SK-N-SH treated with all-trans-retinoic acid at 6 μM for 48 hours (cell line): ENCODE measurements at regions not wholly inside any gene's neighbourhood (a gene's known extent, or its start where the extent isn't known, plus 50 kb on each side); places are given as distances from the start of the nearest gene placed in this dataset.

Experiments used
- ATAC-seq: fragments of 200-7000 bp; cut with Tn5 transposase; 3 replicates; pipeline ENCODE4 v1.9.1; 2020; ENCODE audit warnings: mild to moderate bottlenecking, moderate library complexity
- ARNTL ChIP-seq: fragments of 450-650 bp; formaldehyde crosslinking; IDR thresholded peaks from 2 replicates; pipeline ENCODE4 v1.5.0; 2020; ENCODE audit warnings: low read depth, mild to moderate bottlenecking, moderate library complexity, borderline replicate concordance
- BACH2 ChIP-seq: fragments of 250-450 bp; sonication (Bioruptor Pico); IDR thresholded peaks from 2 replicates; pipeline ENCODE4 v1.9.0; 2021; ENCODE audit warnings: mild to moderate bottlenecking, borderline replicate concordance
- GLIS3 ChIP-seq: fragments of 250-450 bp; sonication (Bioruptor Pico); IDR thresholded peaks from 2 replicates; pipeline ENCODE4 v1.5.0; 2020; ENCODE audit warnings: mild to moderate bottlenecking, moderate library complexity
- OSR1 ChIP-seq: fragments of 250-450 bp; sonication (Bioruptor Pico); IDR thresholded peaks from 2 replicates; pipeline ENCODE4 v1.8.0; 2022; ENCODE audit warnings: moderate library complexity, mild to moderate bottlenecking, inconsistent platforms
- PPARA ChIP-seq: fragments of 250-450 bp; sonication (Bioruptor Pico); IDR thresholded peaks from 2 replicates; pipeline ENCODE4 v1.5.0; 2020; ENCODE audit warnings: mild to moderate bottlenecking, borderline replicate concordance
- RARB ChIP-seq: fragments of 250-450 bp; sonication (Bioruptor Pico); IDR thresholded peaks from 2 replicates; pipeline ENCODE4 v1.8.0; 2021; ENCODE audit warnings: mild to moderate bottlenecking, moderate library complexity
- SNAI2 ChIP-seq: fragments of 250-450 bp; sonication (Bioruptor Pico); IDR thresholded peaks from 2 replicates; pipeline ENCODE4 v1.5.0; 2020; ENCODE audit warnings: mild to moderate bottlenecking, moderate library complexity
- TCF4 ChIP-seq: fragments of 250-450 bp; sonication (Bioruptor Pico); IDR thresholded peaks from 2 replicates; pipeline ENCODE4 v1.8.0; 2021; ENCODE audit warnings: mild to moderate bottlenecking, moderate library complexity, borderline replicate concordance
- TOX ChIP-seq: fragments of 250-450 bp; sonication (Bioruptor Pico); IDR thresholded peaks from 2 replicates; pipeline ENCODE4 v1.8.0; 2021; ENCODE audit warnings: mild to moderate bottlenecking, moderate library complexity, borderline replicate concordance
- ZC3H10 ChIP-seq: fragments of 250-450 bp; sonication (Bioruptor Pico); IDR thresholded peaks from 2 replicates; pipeline ENCODE4 v1.5.1; 2021; ENCODE audit warnings: mild to moderate bottlenecking, moderate library complexity
- ZFP30 ChIP-seq: fragments of 450-650 bp; formaldehyde crosslinking; IDR thresholded peaks from 2 replicates; pipeline ENCODE4 v1.5.0; 2022; ENCODE audit warnings: mild to moderate bottlenecking, moderate library complexity
- ZNF565 ChIP-seq: fragments of 450-650 bp; formaldehyde crosslinking; conservative IDR thresholded peaks from 2 replicates; pipeline ENCODE4 v1.5.0; 2020; ENCODE audit warnings: low read depth, mild to moderate bottlenecking, moderate library complexity
- ZNF70 ChIP-seq: fragments of 450-650 bp; formaldehyde crosslinking; IDR thresholded peaks from 2 replicates; pipeline ENCODE4 v1.5.0; 2020; ENCODE audit warnings: mild to moderate bottlenecking, moderate library complexity
- ZNF8 ChIP-seq: fragments of 450-650 bp; formaldehyde crosslinking; IDR thresholded peaks from 2 replicates; pipeline ENCODE4 v1.5.0; 2020; ENCODE audit warnings: mild to moderate bottlenecking, moderate library complexity
- TF ChIP-seq, protein P1 (sequence below): fragments of 250-450 bp; sonication (Bioruptor Pico); IDR thresholded peaks from 2 replicates; pipeline ENCODE4 v1.8.0; 2020; ENCODE audit warnings: mild to moderate bottlenecking, moderate library complexity, borderline replicate concordance
- TF ChIP-seq, protein P2 (sequence below): fragments of 250-450 bp; sonication (Bioruptor Pico); IDR thresholded peaks from 2 replicates; pipeline ENCODE4 v1.5.0; 2020; ENCODE audit warnings: mild to moderate bottlenecking, moderate library complexity
- TF ChIP-seq, protein P3 (sequence below): fragments of 250-450 bp; sonication (Bioruptor Pico); IDR thresholded peaks from 2 replicates; pipeline ENCODE4 v1.5.1; 2020; ENCODE audit warnings: low read depth, mild to moderate bottlenecking, moderate library complexity
- TF ChIP-seq, protein P4 (sequence below): fragments of 250-450 bp; sonication (Bioruptor Pico); IDR thresholded peaks from 2 replicates; pipeline ENCODE4 v1.8.0; 2021; ENCODE audit warnings: low read depth, mild to moderate bottlenecking, moderate library complexity, borderline replicate concordance
- TF ChIP-seq, protein P5 (sequence below): fragments of 250-450 bp; sonication (Bioruptor Pico); IDR thresholded peaks from 2 replicates; pipeline ENCODE4 v1.5.1; 2021; ENCODE audit warnings: mild to moderate bottlenecking, moderate library complexity

DNA sequence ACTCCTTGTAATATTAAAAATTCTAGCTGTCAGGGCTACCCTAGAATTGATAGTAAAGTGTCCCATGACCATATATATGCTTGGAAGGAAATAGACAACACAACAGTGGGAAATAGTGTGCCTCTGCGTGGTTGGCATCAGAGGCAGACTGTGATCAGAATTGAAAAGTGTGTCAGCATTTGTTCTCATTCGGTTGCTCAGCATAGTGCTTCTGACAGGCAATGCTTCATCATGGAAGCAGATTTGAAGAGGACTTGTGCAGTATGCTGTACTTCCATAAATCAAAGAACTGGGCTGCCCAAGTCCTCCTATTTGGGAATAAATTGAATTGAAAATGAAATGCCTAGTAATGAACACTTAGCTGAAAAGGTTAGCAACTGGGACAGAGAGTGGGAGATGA, 435.7 kb downstream of the DIPK2A start (continued):
- TF ChIP-seq TCF4 (no peak), ZC3H10 (CRISPR knock-in tag) (no peak)
- TF ChIP-seq, protein P1, sequence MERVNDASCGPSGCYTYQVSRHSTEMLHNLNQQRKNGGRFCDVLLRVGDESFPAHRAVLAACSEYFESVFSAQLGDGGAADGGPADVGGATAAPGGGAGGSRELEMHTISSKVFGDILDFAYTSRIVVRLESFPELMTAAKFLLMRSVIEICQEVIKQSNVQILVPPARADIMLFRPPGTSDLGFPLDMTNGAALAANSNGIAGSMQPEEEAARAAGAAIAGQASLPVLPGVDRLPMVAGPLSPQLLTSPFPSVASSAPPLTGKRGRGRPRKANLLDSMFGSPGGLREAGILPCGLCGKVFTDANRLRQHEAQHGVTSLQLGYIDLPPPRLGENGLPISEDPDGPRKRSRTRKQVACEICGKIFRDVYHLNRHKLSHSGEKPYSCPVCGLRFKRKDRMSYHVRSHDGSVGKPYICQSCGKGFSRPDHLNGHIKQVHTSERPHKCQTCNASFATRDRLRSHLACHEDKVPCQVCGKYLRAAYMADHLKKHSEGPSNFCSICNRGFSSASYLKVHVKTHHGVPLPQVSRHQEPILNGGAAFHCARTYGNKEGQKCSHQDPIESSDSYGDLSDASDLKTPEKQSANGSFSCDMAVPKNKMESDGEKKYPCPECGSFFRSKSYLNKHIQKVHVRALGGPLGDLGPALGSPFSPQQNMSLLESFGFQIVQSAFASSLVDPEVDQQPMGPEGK (CRISPR knock-in tag), result no peak

DNA sequence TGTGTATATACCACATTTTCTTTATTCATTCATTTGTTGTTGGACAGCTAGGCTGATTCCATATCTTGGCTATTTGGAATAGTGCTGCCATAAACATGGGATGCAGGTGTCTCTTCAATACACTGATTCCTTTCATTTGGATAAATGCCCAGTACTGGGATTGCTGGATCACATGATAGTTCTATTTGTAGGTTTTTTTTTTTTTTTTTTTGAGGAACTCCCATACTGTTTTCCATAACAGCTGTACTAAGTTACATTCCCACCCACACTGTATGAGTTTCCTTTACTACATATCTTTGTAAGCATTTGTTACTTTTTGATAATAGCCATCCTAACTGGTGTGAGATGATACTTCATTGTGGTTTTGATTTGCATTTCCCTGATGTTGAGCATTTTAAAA, 437.7 kb downstream of the DIPK2A start:
- ATAC-seq, result no peak
- TF ChIP-seq, protein P2, sequence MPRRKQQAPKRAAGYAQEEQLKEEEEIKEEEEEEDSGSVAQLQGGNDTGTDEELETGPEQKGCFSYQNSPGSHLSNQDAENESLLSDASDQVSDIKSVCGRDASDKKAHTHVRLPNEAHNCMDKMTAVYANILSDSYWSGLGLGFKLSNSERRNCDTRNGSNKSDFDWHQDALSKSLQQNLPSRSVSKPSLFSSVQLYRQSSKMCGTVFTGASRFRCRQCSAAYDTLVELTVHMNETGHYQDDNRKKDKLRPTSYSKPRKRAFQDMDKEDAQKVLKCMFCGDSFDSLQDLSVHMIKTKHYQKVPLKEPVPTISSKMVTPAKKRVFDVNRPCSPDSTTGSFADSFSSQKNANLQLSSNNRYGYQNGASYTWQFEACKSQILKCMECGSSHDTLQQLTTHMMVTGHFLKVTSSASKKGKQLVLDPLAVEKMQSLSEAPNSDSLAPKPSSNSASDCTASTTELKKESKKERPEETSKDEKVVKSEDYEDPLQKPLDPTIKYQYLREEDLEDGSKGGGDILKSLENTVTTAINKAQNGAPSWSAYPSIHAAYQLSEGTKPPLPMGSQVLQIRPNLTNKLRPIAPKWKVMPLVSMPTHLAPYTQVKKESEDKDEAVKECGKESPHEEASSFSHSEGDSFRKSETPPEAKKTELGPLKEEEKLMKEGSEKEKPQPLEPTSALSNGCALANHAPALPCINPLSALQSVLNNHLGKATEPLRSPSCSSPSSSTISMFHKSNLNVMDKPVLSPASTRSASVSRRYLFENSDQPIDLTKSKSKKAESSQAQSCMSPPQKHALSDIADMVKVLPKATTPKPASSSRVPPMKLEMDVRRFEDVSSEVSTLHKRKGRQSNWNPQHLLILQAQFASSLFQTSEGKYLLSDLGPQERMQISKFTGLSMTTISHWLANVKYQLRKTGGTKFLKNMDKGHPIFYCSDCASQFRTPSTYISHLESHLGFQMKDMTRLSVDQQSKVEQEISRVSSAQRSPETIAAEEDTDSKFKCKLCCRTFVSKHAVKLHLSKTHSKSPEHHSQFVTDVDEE (CRISPR knock-in tag), result no peak
- no peak for TF ChIP-seq RARB (CRISPR knock-in tag)

DNA sequence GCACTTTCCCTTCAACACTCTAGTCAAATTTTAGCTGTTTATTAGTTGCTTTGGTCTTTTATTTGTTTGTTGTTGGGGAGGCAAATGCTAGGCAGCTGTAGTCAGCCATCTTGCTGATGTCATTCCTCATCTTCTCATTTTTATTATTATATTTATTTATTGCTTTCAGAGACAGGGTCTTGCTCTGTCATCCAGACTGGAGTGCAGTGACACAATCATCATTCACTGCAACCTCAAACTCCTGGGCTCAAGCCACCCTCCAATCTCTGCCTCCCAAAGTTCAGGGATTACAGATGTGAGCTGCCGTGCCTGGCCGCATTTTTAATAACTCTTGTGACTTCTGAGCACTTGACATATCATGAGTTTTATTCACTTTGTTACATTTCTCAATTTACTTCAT, 441.4 kb downstream of the DIPK2A start:
- ATAC-seq, result no peak
- TF ChIP-seq GLIS3 (CRISPR knock-in tag) (no peak), SNAI2 (no peak), ZFP30 (CRISPR knock-in tag) (no peak), ZNF70 (CRISPR knock-in tag) (no peak), TCF4 (no peak), ARNTL (CRISPR knock-in tag) (no peak), OSR1 (CRISPR knock-in tag) (no peak), BACH2 (CRISPR knock-in tag) (no peak)
- TF ChIP-seq, protein P1 (CRISPR knock-in tag), result no peak
- TF ChIP-seq, protein P3, sequence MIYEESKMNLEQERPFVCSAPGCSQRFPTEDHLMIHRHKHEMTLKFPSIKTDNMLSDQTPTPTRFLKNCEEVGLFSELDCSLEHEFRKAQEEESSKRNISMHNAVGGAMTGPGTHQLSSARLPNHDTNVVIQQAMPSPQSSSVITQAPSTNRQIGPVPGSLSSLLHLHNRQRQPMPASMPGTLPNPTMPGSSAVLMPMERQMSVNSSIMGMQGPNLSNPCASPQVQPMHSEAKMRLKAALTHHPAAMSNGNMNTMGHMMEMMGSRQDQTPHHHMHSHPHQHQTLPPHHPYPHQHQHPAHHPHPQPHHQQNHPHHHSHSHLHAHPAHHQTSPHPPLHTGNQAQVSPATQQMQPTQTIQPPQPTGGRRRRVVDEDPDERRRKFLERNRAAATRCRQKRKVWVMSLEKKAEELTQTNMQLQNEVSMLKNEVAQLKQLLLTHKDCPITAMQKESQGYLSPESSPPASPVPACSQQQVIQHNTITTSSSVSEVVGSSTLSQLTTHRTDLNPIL, result no peak

DNA sequence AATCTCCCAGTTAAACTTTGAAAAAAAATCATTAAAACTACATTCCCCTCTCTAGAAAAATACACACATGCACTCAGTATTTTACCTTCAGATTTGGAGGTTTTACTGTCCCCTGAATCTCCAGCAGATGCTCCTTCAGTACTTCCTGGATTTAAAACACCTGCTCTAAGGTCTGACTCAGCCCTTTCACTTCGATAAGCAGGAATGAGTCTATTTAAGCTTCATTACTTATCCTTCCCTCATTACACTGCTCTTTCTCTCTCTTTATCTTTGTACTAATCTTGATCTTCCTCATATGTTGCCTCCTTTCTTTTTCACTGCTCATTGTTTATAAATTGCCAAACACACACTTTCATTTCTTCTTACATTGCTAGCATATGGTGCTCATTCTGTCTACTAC, 443.9 kb downstream of the DIPK2A start:
- ATAC-seq, result no peak
- TF ChIP-seq ZFP30 (CRISPR knock-in tag) (no peak), ZNF70 (CRISPR knock-in tag) (no peak), ARNTL (CRISPR knock-in tag) (no peak), TOX (CRISPR knock-in tag) (no peak), OSR1 (CRISPR knock-in tag) (no peak), ZNF565 (CRISPR knock-in tag) (no peak), ZNF8 (no peak), PPARA (CRISPR knock-in tag) (no peak)
- TF ChIP-seq, protein P2 (CRISPR knock-in tag), result no peak
- TF ChIP-seq, protein P4, sequence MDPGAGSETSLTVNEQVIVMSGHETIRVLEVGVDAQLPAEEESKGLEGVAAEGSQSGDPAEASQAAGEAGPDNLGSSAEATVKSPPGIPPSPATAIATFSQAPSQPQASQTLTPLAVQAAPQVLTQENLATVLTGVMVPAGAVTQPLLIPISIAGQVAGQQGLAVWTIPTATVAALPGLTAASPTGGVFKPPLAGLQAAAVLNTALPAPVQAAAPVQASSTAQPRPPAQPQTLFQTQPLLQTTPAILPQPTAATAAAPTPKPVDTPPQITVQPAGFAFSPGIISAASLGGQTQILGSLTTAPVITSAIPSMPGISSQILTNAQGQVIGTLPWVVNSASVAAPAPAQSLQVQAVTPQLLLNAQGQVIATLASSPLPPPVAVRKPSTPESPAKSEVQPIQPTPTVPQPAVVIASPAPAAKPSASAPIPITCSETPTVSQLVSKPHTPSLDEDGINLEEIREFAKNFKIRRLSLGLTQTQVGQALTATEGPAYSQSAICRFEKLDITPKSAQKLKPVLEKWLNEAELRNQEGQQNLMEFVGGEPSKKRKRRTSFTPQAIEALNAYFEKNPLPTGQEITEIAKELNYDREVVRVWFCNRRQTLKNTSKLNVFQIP (CRISPR knock-in tag), result no peak
- TF ChIP-seq, protein P5, sequence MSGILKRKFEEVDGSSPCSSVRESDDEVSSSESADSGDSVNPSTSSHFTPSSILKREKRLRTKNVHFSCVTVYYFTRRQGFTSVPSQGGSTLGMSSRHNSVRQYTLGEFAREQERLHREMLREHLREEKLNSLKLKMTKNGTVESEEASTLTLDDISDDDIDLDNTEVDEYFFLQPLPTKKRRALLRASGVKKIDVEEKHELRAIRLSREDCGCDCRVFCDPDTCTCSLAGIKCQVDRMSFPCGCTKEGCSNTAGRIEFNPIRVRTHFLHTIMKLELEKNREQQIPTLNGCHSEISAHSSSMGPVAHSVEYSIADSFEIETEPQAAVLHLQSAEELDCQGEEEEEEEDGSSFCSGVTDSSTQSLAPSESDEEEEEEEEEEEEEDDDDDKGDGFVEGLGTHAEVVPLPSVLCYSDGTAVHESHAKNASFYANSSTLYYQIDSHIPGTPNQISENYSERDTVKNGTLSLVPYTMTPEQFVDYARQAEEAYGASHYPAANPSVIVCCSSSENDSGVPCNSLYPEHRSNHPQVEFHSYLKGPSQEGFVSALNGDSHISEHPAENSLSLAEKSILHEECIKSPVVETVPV (CRISPR knock-in tag), result no peak
- TF ChIP-seq, all 23 proteins: peak for 0
